ENCODE measurements at regions not wholly inside any gene's neighbourhood (a gene's known extent, or its start where the extent isn't known, plus 50 kb on each side); places are given as distances from the start of the nearest gene placed in this dataset.

GRCh38 chr11:116275635-116276034 is 497.2 kb downstream of the BUD13 start:
- DNase-seq (ENCODE audit: low spot score in 2 of 2) (no peak), ATAC-seq (replicated peaks; ENCODE audit: extremely low read depth, poor library complexity, severe bottlenecking) (no peak)
- Mint-ChIP-seq H3K27ac (ENCODE audit: low read depth) (no peak overlapping the region), H3K4me1 (no peaks in the 10 kb centered on the region), H3K27me3 (peaks cover 40% of the 10 kb centered on the region), H3K4me3 (no peak overlapping the region), H3K36me3 (ENCODE audit: insufficient read depth) (peaks cover 2% of the 10 kb centered on the region), H3K9me3 (no peaks in the 10 kb centered on the region)

DNA sequence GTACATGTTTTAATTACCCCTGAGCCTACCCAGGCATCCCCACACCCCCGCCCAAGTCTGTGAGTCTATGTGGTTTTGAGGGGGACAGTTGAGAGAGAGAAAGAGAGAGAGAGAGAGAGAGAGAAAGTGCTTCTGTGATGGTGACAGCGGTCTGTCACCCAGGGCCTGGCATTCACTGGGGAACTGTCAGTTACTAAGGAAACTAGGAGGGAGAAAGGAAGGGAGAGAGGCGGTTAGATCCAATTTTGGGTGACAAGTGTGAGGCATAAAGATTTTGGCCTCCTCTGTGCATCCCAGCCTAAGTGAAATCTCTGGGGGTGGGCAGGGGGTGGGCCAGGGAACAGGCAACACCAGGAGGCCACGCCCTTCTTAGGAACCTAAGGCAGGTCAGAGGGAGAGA is 498.3 kb downstream of the BUD13 start:
- Mint-ChIP-seq H3K4me1 (no peaks in the 10 kb centered on the region), H3K9me3 (no peaks in the 10 kb centered on the region), H3K4me3 (no peak overlapping the region), H3K27me3 (peaks cover 40% of the 10 kb centered on the region), H3K36me3 (ENCODE audit: insufficient read depth) (peaks cover 2% of the 10 kb centered on the region), H3K27ac (ENCODE audit: low read depth) (no peak overlapping the region)
- DNase-seq (ENCODE audit: low spot score in 2 of 2): no peak
- ATAC-seq (replicated peaks; ENCODE audit: extremely low read depth, poor library complexity, severe bottlenecking): no peak

GRCh38 chr11:116272181-116272789 is 500.5 kb downstream of the BUD13 start:
- no peak overlapping the region for H3K27ac Mint-ChIP-seq (ENCODE audit: low read depth)

GRCh38 chr11:116271479-116271878 is 501.3 kb downstream of the BUD13 start:
- Mint-ChIP-seq H3K27me3 (peaks cover 25% of the 10 kb centered on the region), H3K4me3 (no peak overlapping the region), H3K27ac (ENCODE audit: low read depth) (no peak overlapping the region), H3K4me1 (no peaks in the 10 kb centered on the region), H3K9me3 (no peaks in the 10 kb centered on the region), H3K36me3 (ENCODE audit: insufficient read depth) (peaks cover 2% of the 10 kb centered on the region)
- no peak for DNase-seq (ENCODE audit: low spot score in 2 of 2)
- no peak for ATAC-seq (replicated peaks; ENCODE audit: extremely low read depth, poor library complexity, severe bottlenecking)

More at GRCh38 chr11:116272181-116272789, 500.5 kb downstream of the BUD13 start:
- ATAC-seq (replicated peaks; ENCODE audit: extremely low read depth, poor library complexity, severe bottlenecking): no peak
- DNase-seq (ENCODE audit: low spot score in 2 of 2): no peak
- Mint-ChIP-seq H3K27me3 (peaks cover 25% of the 10 kb centered on the region), H3K9me3 (no peaks in the 10 kb centered on the region), H3K36me3 (ENCODE audit: insufficient read depth) (peaks cover 2% of the 10 kb centered on the region), H3K4me1 (no peaks in the 10 kb centered on the region), H3K4me3 (no peak overlapping the region)

DNA sequence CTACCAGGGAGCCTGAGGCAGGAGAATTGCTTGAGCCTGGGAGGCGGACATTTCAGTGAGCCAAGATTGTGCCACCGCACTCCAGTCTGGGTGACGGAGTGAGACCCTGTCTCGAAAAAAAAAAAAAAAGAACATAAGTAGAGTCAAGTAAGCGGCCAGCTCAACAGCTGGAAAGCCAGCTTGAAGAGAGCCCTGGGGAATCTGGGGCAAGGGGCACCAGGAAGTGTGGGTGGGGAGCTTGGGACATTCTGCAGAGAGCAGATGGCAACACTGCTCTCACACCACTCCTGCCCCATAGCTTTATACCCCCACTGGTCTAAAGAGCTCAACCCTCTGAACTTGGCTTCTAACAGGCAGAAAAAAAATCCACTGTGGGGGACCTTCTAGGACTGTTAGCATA is 505.6 kb downstream of the BUD13 start:
- ATAC-seq (replicated peaks; ENCODE audit: extremely low read depth, poor library complexity, severe bottlenecking): no peak
- H3K27ac Mint-ChIP-seq (ENCODE audit: low read depth): no peak overlapping the region

GRCh38 chr11:116263770-116264169 is 509.0 kb downstream of the BUD13 start:
- Mint-ChIP-seq H3K4me1 (no peaks in the 10 kb centered on the region), H3K9me3 (no peaks in the 10 kb centered on the region), H3K4me3 (no peak overlapping the region), H3K27ac (ENCODE audit: low read depth) (no peak overlapping the region), H3K27me3 (peaks cover 54% of the 10 kb centered on the region), H3K36me3 (ENCODE audit: insufficient read depth) (no peaks in the 10 kb centered on the region)
- DNase-seq (ENCODE audit: low spot score in 2 of 2): no peak
- no peak for ATAC-seq (replicated peaks; ENCODE audit: extremely low read depth, poor library complexity, severe bottlenecking)

More for the DNA sequence above, 505.6 kb downstream of the BUD13 start:
- H3K36me3 Mint-ChIP-seq (ENCODE audit: insufficient read depth): no peaks in the 10 kb centered on the region
- no peaks in the 10 kb centered on the region for H3K4me1 Mint-ChIP-seq
- H3K9me3 Mint-ChIP-seq: no peaks in the 10 kb centered on the region
- no peak overlapping the region for H3K4me3 Mint-ChIP-seq
- no peak for DNase-seq (ENCODE audit: low spot score in 2 of 2)
- H3K27me3 Mint-ChIP-seq: peaks cover 32% of the 10 kb centered on the region

DNA sequence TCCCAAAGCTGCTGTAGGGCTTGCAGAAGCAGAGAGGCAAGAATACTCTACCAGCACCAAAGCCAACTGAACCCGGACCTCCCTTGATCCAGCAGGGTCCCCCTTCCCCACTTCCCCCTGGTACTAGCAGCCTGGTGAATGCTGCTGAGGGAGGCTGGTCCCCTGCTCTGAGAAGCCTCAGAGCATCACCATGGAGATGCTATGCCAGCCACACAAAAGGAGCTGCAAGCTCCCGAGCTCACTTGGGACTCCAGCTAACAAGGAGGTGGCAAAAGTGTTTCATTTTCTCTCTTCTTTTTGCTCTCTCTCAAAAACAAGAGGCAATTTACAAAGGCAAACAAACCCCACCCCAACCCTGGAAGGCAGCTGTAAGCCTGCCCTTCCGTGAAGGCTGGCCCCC is 509.8 kb downstream of the BUD13 start:
- DNase-seq (ENCODE audit: low spot score in 2 of 2) (no peak), ATAC-seq (replicated peaks; ENCODE audit: extremely low read depth, poor library complexity, severe bottlenecking) (no peak)
- H3K9me3 Mint-ChIP-seq: no peaks in the 10 kb centered on the region
- H3K4me3 Mint-ChIP-seq: no peak overlapping the region
- peaks cover 61% of the 10 kb centered on the region for H3K27me3 Mint-ChIP-seq
- no peaks in the 10 kb centered on the region for H3K36me3 Mint-ChIP-seq (ENCODE audit: insufficient read depth)
- H3K4me1 Mint-ChIP-seq: no peaks in the 10 kb centered on the region
- H3K27ac Mint-ChIP-seq (ENCODE audit: low read depth): no peak overlapping the region

DNA sequence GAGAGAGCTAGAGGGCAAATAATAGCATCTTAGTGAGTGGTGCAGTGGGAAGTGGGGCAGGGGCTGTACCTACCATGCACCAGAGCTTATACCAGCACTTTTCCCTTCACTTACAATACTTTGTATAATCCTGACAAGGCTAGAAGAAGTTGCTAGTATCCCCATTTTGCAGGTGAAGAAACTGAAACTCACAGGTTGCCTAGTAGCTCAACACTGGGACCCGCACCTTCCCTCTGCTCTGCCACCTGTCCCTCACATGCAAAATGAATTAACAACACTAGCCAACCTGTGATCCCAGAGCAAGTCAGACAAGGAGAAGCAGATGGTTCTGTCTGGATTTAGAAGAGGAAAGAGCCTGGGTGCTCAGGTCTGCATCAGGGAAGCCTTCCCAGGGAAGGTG is 510.4 kb downstream of the BUD13 start:
- no peak for ATAC-seq (replicated peaks; ENCODE audit: extremely low read depth, poor library complexity, severe bottlenecking)
- Mint-ChIP-seq H3K27me3 (peaks cover 68% of the 10 kb centered on the region), H3K27ac (ENCODE audit: low read depth) (no peak overlapping the region), H3K4me1 (no peaks in the 10 kb centered on the region), H3K9me3 (no peaks in the 10 kb centered on the region), H3K36me3 (ENCODE audit: insufficient read depth) (no peaks in the 10 kb centered on the region), H3K4me3 (no peak overlapping the region)
- DNase-seq (ENCODE audit: low spot score in 2 of 2): no peak

DNA sequence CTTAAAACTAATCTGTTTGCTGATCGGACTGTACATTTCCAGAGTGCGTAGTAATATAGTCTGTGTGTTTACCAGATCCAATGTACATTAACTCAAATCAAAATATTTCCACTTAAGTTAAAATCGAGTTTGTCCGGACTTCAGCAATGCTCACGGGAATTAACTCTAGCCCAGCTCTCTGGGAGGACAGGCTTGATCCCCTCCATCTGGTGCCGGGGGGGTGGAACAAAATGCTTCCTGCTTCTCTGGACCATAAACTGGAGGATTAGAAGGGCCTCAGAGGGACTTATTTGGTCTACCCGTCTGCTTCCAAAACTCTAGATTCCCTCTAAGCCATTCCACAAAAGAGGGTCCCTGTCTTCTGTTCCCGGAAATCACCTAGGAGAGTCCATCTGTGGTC is 511.2 kb downstream of the BUD13 start:
- no peak overlapping the region for H3K4me3 Mint-ChIP-seq
- H3K9me3 Mint-ChIP-seq: no peaks in the 10 kb centered on the region
- ATAC-seq (replicated peaks; ENCODE audit: extremely low read depth, poor library complexity, severe bottlenecking): no peak

GRCh38 chr11:116258821-116259220 is 514.0 kb downstream of the BUD13 start:
- Mint-ChIP-seq H3K9me3 (no peaks in the 10 kb centered on the region), H3K4me3 (no peak overlapping the region), H3K27me3 (peaks cover 64% of the 10 kb centered on the region), H3K36me3 (ENCODE audit: insufficient read depth) (no peaks in the 10 kb centered on the region), H3K27ac (ENCODE audit: low read depth) (no peak overlapping the region), H3K4me1 (no peaks in the 10 kb centered on the region)
- no peak for ATAC-seq (replicated peaks; ENCODE audit: extremely low read depth, poor library complexity, severe bottlenecking)
- DNase-seq (ENCODE audit: low spot score in 2 of 2): no peak

More for the DNA sequence above, 511.2 kb downstream of the BUD13 start:
- Mint-ChIP-seq H3K4me1 (no peaks in the 10 kb centered on the region), H3K27me3 (peaks cover 71% of the 10 kb centered on the region), H3K36me3 (ENCODE audit: insufficient read depth) (no peaks in the 10 kb centered on the region), H3K27ac (ENCODE audit: low read depth) (no peak overlapping the region)
- DNase-seq (ENCODE audit: low spot score in 2 of 2): no peak

- H3K4me1 Mint-ChIP-seq: no peaks in the 10 kb centered on the region
- no peak overlapping the region for H3K4me3 Mint-ChIP-seq
- no peak for DNase-seq (ENCODE audit: low spot score in 2 of 2)
- no peak for ATAC-seq (replicated peaks; ENCODE audit: extremely low read depth, poor library complexity, severe bottlenecking)
- no peaks in the 10 kb centered on the region for H3K36me3 Mint-ChIP-seq (ENCODE audit: insufficient read depth)
- no peak overlapping the region for H3K27ac Mint-ChIP-seq (ENCODE audit: low read depth)
- peaks cover 55% of the 10 kb centered on the region for H3K27me3 Mint-ChIP-seq
- H3K9me3 Mint-ChIP-seq: no peaks in the 10 kb centered on the region
These were observed 514.9 kb downstream of the BUD13 start for GRCh38 chr11:116257883-116258282.

- Mint-ChIP-seq H3K36me3 (ENCODE audit: insufficient read depth) (no peaks in the 10 kb centered on the region), H3K27me3 (peaks cover 55% of the 10 kb centered on the region), H3K27ac (ENCODE audit: low read depth) (no peak overlapping the region), H3K4me3 (no peak overlapping the region), H3K9me3 (no peaks in the 10 kb centered on the region), H3K4me1 (no peaks in the 10 kb centered on the region)
- DNase-seq (ENCODE audit: low spot score in 2 of 2) (no peak), ATAC-seq (replicated peaks; ENCODE audit: extremely low read depth, poor library complexity, severe bottlenecking) (no peak)
These were observed 515.7 kb downstream of the BUD13 start for GRCh38 chr11:116257092-116257491.

DNA sequence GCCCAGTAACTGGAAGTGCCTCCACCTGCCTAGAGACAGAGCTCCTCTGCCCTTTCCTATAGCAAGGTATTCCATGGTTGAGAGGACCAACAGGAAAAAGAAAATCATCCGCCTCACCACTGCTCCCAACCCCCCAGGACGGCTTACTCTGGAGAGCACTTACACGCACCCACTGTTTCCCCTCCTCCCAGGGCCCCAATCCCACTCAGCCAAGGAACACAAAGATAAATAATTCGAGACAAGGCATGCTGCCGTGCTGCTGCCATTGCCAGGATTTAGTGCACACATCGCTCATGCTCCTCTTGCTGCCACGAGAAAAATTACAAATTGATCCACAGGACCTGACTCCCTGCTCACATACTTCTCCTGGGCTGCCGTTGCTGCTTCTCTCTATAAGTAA is 516.6 kb downstream of the BUD13 start:
- Mint-ChIP-seq H3K27ac (ENCODE audit: low read depth) (no peak overlapping the region), H3K36me3 (ENCODE audit: insufficient read depth) (no peaks in the 10 kb centered on the region), H3K4me3 (no peak overlapping the region), H3K4me1 (no peaks in the 10 kb centered on the region), H3K9me3 (no peaks in the 10 kb centered on the region), H3K27me3 (peaks cover 50% of the 10 kb centered on the region)
- ATAC-seq (replicated peaks; ENCODE audit: extremely low read depth, poor library complexity, severe bottlenecking) (no peak), DNase-seq (ENCODE audit: low spot score in 2 of 2) (no peak)

Measured in central memory CD8-positive, alpha-beta T cell (primary cell).